ENCODE measurements at regions not wholly inside any gene's neighbourhood (a gene's known extent, or its start where the extent isn't known, plus 50 kb on each side); places are given as distances from the start of the nearest gene placed in this dataset.

DNA sequence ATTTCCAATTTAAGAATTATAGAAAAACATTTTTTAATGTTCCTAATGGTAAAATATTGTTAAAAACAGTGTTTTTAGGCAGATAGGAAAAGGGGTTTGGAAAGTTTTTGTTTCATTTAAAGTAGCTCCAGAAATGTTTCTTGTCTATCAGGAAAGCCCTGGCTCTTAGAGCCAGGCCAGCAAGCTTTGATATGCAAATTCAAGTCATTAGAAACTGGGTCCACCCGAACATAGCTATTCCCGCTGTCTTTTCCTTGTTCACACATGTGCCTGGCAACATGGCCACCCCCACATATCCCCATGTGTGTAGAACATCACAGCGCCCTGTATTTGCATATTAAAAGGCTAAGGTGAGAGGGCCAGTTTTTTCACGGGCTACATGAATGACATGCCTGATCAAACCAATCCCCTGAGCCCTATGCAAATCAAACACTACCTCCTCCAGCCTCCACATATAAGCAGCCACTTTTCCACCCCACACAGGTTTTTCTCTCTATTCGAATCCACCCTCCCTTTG is 925.3 kb upstream of the CDH10 start:
- TF ChIP-seq, protein P1, sequence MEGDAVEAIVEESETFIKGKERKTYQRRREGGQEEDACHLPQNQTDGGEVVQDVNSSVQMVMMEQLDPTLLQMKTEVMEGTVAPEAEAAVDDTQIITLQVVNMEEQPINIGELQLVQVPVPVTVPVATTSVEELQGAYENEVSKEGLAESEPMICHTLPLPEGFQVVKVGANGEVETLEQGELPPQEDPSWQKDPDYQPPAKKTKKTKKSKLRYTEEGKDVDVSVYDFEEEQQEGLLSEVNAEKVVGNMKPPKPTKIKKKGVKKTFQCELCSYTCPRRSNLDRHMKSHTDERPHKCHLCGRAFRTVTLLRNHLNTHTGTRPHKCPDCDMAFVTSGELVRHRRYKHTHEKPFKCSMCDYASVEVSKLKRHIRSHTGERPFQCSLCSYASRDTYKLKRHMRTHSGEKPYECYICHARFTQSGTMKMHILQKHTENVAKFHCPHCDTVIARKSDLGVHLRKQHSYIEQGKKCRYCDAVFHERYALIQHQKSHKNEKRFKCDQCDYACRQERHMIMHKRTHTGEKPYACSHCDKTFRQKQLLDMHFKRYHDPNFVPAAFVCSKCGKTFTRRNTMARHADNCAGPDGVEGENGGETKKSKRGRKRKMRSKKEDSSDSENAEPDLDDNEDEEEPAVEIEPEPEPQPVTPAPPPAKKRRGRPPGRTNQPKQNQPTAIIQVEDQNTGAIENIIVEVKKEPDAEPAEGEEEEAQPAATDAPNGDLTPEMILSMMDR (IDR thresholded peaks at IDR 0.05) = no peak
- TF ChIP-seq POLR2A (IDR thresholded peaks at IDR 0.05) = no peak

All from lower leg skin (tissue), 3 donors.